IPS-NIHi7 (cell line): ENCODE measurements at regions not wholly inside any gene's neighbourhood (a gene's known extent, or its start where the extent isn't known, plus 50 kb on each side); places are given as distances from the start of the nearest gene placed in this dataset.
A peak's percentile ranks its signal among the peaks of the same experiment; 100 is the strongest.
"Not testable (repeated sequence)": the region's sequence is repeated elsewhere in the genome, so short reads cannot be mapped to it uniquely, and the experiment has no call there.

Source experiments
- DNase-seq: peaks from one replicate; pipeline ENCODE4 v3.0.0; 2012; ENCODE audit warnings: mixed read lengths; ENCODE audit errors: extremely low spot score

GRCh38 chr6:147441751-147442150, 66.7 kb upstream of the SAMD5 start:
- DNase-seq, result no peak

DNA sequence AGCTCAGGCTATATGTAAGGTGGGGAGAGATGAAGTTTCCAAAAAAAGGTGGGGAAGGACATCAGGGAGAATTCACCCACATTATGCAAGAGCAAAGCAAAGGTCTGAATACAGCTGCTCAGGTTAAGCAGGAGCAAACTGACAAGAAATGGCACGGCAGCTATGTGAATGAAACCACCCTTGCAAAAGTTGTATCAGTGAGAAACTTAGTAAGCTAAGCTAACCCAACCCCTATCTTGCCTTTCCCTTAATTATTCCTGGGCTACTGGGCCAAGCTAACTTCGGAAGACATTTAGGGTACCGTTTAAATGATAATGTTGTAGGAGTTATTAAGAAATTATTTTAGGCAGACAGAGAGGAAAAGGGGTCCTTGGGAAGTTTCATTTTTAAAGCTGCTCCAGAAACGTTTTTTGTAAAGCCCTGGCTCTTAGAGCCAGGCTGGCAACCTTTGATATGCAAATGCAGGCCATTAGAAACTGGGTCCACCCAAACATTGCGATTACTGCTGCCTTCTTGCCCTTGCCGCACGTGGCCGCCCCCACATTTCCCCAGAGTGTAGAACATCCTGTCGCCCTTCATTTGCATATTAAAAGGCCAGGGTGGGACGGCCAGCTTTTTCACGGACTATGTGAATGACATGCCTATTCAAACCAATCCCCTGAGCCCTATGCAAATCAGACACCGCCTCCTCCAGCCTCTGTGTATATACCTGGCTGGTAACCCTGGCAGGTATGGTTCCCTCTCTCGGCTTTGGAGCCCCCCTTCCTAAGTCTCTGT, 60.5 kb upstream of the SAMD5 start:
- DNase-seq, result peak; percentile 58

GRCh38 chr6:147448775-147449174, 59.7 kb upstream of the SAMD5 start:
- DNase-seq, result no peak

DNA sequence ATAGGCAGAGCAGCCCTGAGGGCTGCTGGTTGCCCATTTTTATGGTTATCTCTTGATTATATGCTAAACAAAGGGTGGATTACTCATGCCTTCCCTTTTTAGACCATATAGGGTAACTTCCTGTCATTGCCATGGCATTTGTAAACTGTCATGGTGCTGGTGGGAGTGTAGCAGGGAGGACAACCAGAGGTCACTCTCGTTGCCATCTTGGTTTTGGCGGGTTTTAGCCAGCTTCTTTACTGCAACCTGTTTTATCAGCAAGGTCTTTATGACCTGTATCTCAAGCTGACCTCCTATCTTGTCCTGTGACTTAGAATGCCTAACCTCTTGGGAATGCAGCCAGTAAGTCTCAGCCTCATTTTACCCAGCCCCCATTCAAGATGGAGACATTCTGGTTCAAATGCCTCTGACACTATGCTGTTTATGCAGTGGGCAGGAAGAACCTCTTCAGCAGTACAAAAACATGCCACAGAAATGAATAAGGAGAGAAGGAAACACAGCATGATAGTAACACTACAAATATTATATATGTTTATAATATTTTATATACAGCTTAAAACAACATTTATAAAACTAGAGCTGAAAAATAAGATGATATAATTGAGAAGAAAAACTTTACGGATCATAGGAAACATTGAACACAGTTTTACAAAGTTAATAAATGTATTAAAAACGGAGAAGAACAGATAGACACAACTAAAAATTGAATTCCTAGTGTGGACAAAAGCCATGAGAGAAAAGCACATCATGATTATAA, 58.9 kb upstream of the SAMD5 start:
- no peak for DNase-seq

GRCh38 chr6:147453361-147453760, 55.1 kb upstream of the SAMD5 start:
- no peak for DNase-seq

DNA sequence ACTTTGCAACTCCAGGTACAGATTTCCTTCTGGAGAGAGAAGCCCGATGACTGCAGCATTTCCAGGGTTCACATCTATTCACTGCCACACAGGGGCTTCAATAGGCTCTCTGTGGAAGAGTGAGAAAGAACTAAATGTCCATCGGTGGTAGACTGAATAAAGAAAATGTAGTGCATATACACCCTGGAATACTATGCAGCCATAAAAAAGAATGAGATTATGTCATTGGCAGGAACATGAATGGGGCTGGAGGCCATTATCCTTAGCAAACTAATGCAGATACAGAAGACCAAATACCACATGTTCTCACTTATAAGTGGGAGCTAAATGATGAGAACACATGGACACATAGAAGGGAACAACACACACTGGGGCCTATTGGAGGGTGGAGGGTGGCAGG, 53.6 kb upstream of the SAMD5 start:
- not testable (repeated sequence) for DNase-seq
